HL-60 (cell line): ENCODE measurements at regions not wholly inside any gene's neighbourhood (a gene's known extent, or its start where the extent isn't known, plus 50 kb on each side); places are given as distances from the start of the nearest gene placed in this dataset.

Experiments
- DNase-seq, 2 experiments: peaks; one replicate each; pipeline ENCODE4 v3.0.0-alpha.2; 2010 to 2020; ENCODE audit warnings: low read depth in 1 of 2, low spot score in 1 of 2
- H3K27ac ChIP-seq: fragments of 250-450 bp; sonication (Bioruptor Pico); replicated peaks from 2 replicates; pipeline ENCODE4 v1.5.1; 2020; ENCODE audit warnings: mild to moderate bottlenecking, moderate library complexity
- H3K27me3 ChIP-seq: fragments of 250-450 bp; sonication (Bioruptor Pico); 2 replicates; pipeline ENCODE4 v1.5.1; 2021; ENCODE audit warnings: mild to moderate bottlenecking, moderate library complexity; ENCODE audit not compliant: insufficient read depth, poor library complexity, severe bottlenecking
- H3K4me3 ChIP-seq: replicated peaks from 2 replicates; pipeline ENCODE4 v1.5.1; 2011; ENCODE audit warnings: mild to moderate bottlenecking, control low read depth, low read length; ENCODE audit not compliant: insufficient read depth
- GABPA ChIP-seq: IDR thresholded peaks from 2 replicates; pipeline ENCODE4 v1.6.1; 2012; ENCODE audit warnings: low read depth
- POLR2AphosphoS5 ChIP-seq: IDR thresholded peaks from 2 replicates; pipeline ENCODE4 v1.6.1; 2012; ENCODE audit warnings: low read depth
- REST ChIP-seq: IDR thresholded peaks from 2 replicates; pipeline ENCODE4 v1.6.1; 2012; ENCODE audit warnings: low read depth; ENCODE audit not compliant: insufficient replicate concordance
- SPI1 ChIP-seq: IDR thresholded peaks from 2 replicates; pipeline ENCODE4 v1.6.1; 2012; ENCODE audit warnings: low read depth, mild to moderate bottlenecking, borderline replicate concordance
- TF ChIP-seq, protein P1 (sequence below): IDR thresholded peaks from one replicate; pipeline ENCODE4 v1.5.1; 2011; ENCODE audit warnings: low read length, control low read depth, inconsistent platforms; ENCODE audit not compliant: insufficient read depth

- Histone ChIP-seq H3K27me3 (no peaks in the 10 kb centered on the region), H3K27ac (no peak overlapping the region), H3K4me3 (no peak overlapping the region)
- no peak for TF ChIP-seq POLR2AphosphoS5
- no peak for TF ChIP-seq GABPA
- TF ChIP-seq, protein P1, sequence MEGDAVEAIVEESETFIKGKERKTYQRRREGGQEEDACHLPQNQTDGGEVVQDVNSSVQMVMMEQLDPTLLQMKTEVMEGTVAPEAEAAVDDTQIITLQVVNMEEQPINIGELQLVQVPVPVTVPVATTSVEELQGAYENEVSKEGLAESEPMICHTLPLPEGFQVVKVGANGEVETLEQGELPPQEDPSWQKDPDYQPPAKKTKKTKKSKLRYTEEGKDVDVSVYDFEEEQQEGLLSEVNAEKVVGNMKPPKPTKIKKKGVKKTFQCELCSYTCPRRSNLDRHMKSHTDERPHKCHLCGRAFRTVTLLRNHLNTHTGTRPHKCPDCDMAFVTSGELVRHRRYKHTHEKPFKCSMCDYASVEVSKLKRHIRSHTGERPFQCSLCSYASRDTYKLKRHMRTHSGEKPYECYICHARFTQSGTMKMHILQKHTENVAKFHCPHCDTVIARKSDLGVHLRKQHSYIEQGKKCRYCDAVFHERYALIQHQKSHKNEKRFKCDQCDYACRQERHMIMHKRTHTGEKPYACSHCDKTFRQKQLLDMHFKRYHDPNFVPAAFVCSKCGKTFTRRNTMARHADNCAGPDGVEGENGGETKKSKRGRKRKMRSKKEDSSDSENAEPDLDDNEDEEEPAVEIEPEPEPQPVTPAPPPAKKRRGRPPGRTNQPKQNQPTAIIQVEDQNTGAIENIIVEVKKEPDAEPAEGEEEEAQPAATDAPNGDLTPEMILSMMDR = no peak
- TF ChIP-seq SPI1 = no peak
- TF ChIP-seq REST = no peak
- DNase-seq = no peak
These were observed 178.5 kb downstream of the KIF26A start for GRCh38 chr14:104316723-104317491.

- no peak overlapping the region for H3K27ac ChIP-seq
- no peak for TF ChIP-seq SPI1
- TF ChIP-seq POLR2AphosphoS5 = no peak
- TF ChIP-seq, protein P1 = no peak
- TF ChIP-seq GABPA = no peak
- TF ChIP-seq REST = no peak
- no peak overlapping the region for H3K4me3 ChIP-seq
- no peak for DNase-seq
- no peaks in the 10 kb centered on the region for H3K27me3 ChIP-seq
These were observed 179.1 kb downstream of the KIF26A start for GRCh38 chr14:104317492-104317805.

DNA sequence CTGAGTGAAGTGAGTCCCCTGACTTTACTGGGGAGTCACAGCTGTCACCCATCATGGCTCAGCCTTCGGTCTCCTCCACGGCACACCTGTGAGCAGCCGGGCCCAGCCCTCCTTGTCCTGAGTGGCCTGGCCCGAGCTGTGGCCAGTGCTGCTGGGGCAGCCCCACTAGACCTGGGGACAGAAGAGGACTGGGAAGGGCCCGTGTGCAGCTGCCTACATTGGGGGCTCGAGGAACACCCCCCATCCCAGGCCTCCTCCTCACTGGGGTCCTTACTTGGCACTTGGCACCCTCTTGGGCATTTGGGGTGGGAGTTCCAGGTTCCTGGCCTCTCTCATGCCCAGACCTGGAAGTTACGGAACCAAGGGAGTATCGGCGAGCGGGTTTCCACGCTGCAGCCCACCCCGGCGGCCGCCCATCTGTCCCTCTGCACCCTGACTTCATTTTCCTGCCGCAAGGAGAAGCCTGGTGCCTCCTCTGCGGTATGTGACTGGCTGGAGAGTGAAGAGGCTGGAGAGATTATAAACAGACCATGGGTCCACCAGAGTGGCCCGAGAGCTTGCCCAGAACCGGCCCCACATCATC, 179.7 kb downstream of the KIF26A start:
- Histone ChIP-seq H3K27ac (no peak overlapping the region), H3K4me3 (no peak overlapping the region), H3K27me3 (no peaks in the 10 kb centered on the region)
- TF ChIP-seq GABPA = no peak
- TF ChIP-seq POLR2AphosphoS5 = no peak
- TF ChIP-seq REST = no peak
- TF ChIP-seq SPI1 = no peak
- TF ChIP-seq, protein P1 = no peak
- DNase-seq = no peak
